OCI-LY7 (cell line): ENCODE measurements at regions not wholly inside any gene's neighbourhood (a gene's known extent, or its start where the extent isn't known, plus 50 kb on each side); places are given as distances from the start of the nearest gene placed in this dataset.

Experiments
- BruUV-seq: library from RNA; stranded (reverse); fragments of 400-500 nt; replicated peaks from 2 replicates; lab custom pipeline; 2021; lab: Mats Ljungman, UMichigan
- CTCF ChIA-PET: fragments of 300-600 bp; sonication (Branson Sonifier 250); formaldehyde crosslinking; loops from one replicate; lab custom pipeline; 2022; ENCODE audit warnings: antibody characterized with exemption; ENCODE audit not compliant: unreplicated experiment; lab: Charles Lee
- POLR2A ChIA-PET: fragments of 300-600 bp; sonication (Branson Sonifier 250); formaldehyde crosslinking; loops from one replicate; lab custom pipeline; 2022; ENCODE audit warnings: antibody characterized with exemption; lab: Charles Lee
- DNase-seq: peaks from one replicate; pipeline ENCODE4 v3.0.0-alpha.2; 2015; ENCODE audit warnings: low spot score
- H2AFZ ChIP-seq: fragments of 200-600 bp; sonication (generic), shearing (Covaris generic); 2 replicates; pipeline ENCODE4 v1.6.1; 2014; ENCODE audit warnings: mild to moderate bottlenecking, antibody characterized with exemption, low read length, moderate library complexity
- H3K27ac ChIP-seq: fragments of 200-600 bp; sonication (generic); 2 replicates; pipeline ENCODE4 v1.5.1; 2014; ENCODE audit warnings: mixed run types, low read depth, mild to moderate bottlenecking, moderate library complexity, low read length, inconsistent platforms; ENCODE audit not compliant: poor library complexity, severe bottlenecking
- H3K36me3 ChIP-seq: fragments of 200-600 bp; sonication (generic); 2 replicates; pipeline ENCODE4 v1.6.1; 2014; ENCODE audit warnings: mild to moderate bottlenecking, antibody characterized with exemption, low read length, moderate library complexity, mixed read lengths; ENCODE audit not compliant: insufficient read depth
- H3K4me1 ChIP-seq: fragments of 200-600 bp; sonication (generic); 2 replicates; pipeline ENCODE4 v1.5.1; 2014; ENCODE audit warnings: mild to moderate bottlenecking, low read length; ENCODE audit not compliant: insufficient read depth, poor library complexity, severe bottlenecking
- H3K4me2 ChIP-seq: fragments of 200-600 bp; sonication (generic); 2 replicates; pipeline ENCODE4 v1.6.1; 2014; ENCODE audit warnings: mild to moderate bottlenecking, low read length
- H3K4me3 ChIP-seq: fragments of 200-600 bp; sonication (generic); 2 replicates; pipeline ENCODE4 v1.5.1; 2014; ENCODE audit warnings: mild to moderate bottlenecking, low read depth, low read length; ENCODE audit not compliant: poor library complexity, severe bottlenecking
- H3K79me2 ChIP-seq: fragments of 200-600 bp; sonication (generic); 2 replicates; pipeline ENCODE4 v1.6.1; 2016; ENCODE audit warnings: low read depth, mild to moderate bottlenecking, low read length, moderate library complexity, mixed read lengths; ENCODE audit not compliant: insufficient read depth
- H3K9me2 ChIP-seq: fragments of 200-600 bp; sonication (generic); 2 replicates; pipeline ENCODE4 v1.6.1; 2016; ENCODE audit warnings: mild to moderate bottlenecking, low read length, mixed read lengths; ENCODE audit not compliant: insufficient read depth
- H3K9me3 ChIP-seq: fragments of 200-600 bp; sonication (generic); 2 replicates; pipeline ENCODE4 v1.6.1; 2014; ENCODE audit warnings: mild to moderate bottlenecking, mixed run types, low read length, mixed read lengths
- H4K20me1 ChIP-seq: fragments of 200-600 bp; sonication (generic); 2 replicates; pipeline ENCODE4 v1.6.1; 2014; ENCODE audit warnings: mild to moderate bottlenecking, antibody characterized with exemption, low read length, moderate library complexity, mixed read lengths; ENCODE audit not compliant: insufficient read depth
- CTCF ChIP-seq: fragments of 200-600 bp; sonication (generic); conservative IDR thresholded peaks from 2 replicates; pipeline ENCODE4 v1.5.1; 2014; ENCODE audit warnings: mild to moderate bottlenecking, antibody characterized with exemption, low read length, moderate library complexity, mixed read lengths
- EZH2phosphoT487 ChIP-seq: fragments of 200-600 bp; sonication (generic); IDR thresholded peaks from 2 replicates; pipeline ENCODE4 v1.6.1; 2018; ENCODE audit warnings: low read depth, borderline replicate concordance, mild to moderate bottlenecking, mixed run types, antibody characterized with exemption, low read length, moderate library complexity, mixed read lengths
- intact Hi-C: fragments of 100-400 bp; cut with micrococcal nuclease; formaldehyde crosslinking; loops from one replicate; pipeline ENCODE4 v1.10.0; 2022; ENCODE audit not compliant: unreplicated experiment

- Histone ChIP-seq H3K9me2 (no peaks in the 10 kb centered on the region), H3K9me3 (no peaks in the 10 kb centered on the region), H4K20me1 (no peaks in the 10 kb centered on the region), H3K27ac (no peak overlapping the region), H3K36me3 (no peaks in the 10 kb centered on the region), H3K4me2 (no peak overlapping the region), H2AFZ (no peak overlapping the region), H3K4me3 (no peak overlapping the region), H3K79me2 (no peaks in the 10 kb centered on the region), H3K4me1 (no peaks in the 10 kb centered on the region)
- no peak for DNase-seq
- no TSS peak for BruUV-seq
- CTCF ChIA-PET, result no interaction called here
- TF ChIP-seq CTCF (no peak), EZH2phosphoT487 (no peak)
- intact Hi-C loops, result no loop called here
- POLR2A ChIA-PET, result no interaction called here
Observed at GRCh38 chr2:52335727-52336126, 1303.8 kb upstream of the NRXN1 start.

DNA sequence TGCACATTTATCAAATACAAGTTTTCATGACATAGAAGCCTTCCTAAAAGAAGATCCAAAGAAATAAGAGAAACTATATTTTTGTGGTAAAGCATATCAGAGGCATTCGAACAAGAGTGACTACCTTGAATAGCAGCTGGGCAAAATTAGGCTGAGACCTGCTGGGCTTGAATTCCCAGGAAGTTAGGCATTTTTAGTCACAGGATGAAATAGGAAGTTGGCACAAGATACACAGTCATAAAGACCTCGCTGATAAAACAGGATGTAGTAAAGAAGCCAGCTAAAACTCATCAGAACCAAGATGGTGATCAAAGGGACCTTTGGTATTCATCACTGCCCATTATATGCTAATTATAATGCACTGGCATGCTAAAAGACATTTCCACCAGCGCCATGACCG is 1302.3 kb upstream of the NRXN1 start:
- no peak for DNase-seq
- no peak overlapping the region for H3K4me3 ChIP-seq
- no peaks in the 10 kb centered on the region for H3K9me2 ChIP-seq
- H3K4me1 ChIP-seq, result no peaks in the 10 kb centered on the region
- TF ChIP-seq EZH2phosphoT487 (no peak), CTCF (no peak)
- no peaks in the 10 kb centered on the region for H4K20me1 ChIP-seq
- no peaks in the 10 kb centered on the region for H3K9me3 ChIP-seq
- ChIA-PET POLR2A (interaction anchor here (0.6 kb wide), 1 partner anchor 35 kb away, joined by 4 read pairs; no protein-coding TSS in a partner anchor), CTCF (no interaction called here)
- no peak overlapping the region for H2AFZ ChIP-seq
- no peak overlapping the region for H3K4me2 ChIP-seq
- no peaks in the 10 kb centered on the region for H3K36me3 ChIP-seq
- intact Hi-C loops, result no loop called here
- no peak overlapping the region for H3K27ac ChIP-seq
- no peaks in the 10 kb centered on the region for H3K79me2 ChIP-seq
- no TSS peak for BruUV-seq

- H3K79me2 ChIP-seq, result no peaks in the 10 kb centered on the region
- no peak overlapping the region for H3K4me2 ChIP-seq
- no peaks in the 10 kb centered on the region for H3K4me1 ChIP-seq
- no peaks in the 10 kb centered on the region for H4K20me1 ChIP-seq
- no peak overlapping the region for H3K4me3 ChIP-seq
- no peaks in the 10 kb centered on the region for H3K36me3 ChIP-seq
- H3K9me3 ChIP-seq, result 0 out of 2 replicates have a peak, but pooled peaks cover 6% of the 10 kb centered on the region
- H2AFZ ChIP-seq, result no peak overlapping the region
- ChIA-PET CTCF (no interaction called here), POLR2A (interaction anchor here (0.7 kb wide), 1 partner anchor 14 kb away, joined by 3 read pairs; no protein-coding TSS in a partner anchor)
- H3K9me2 ChIP-seq, result no peaks in the 10 kb centered on the region
- no TSS peak for BruUV-seq
- H3K27ac ChIP-seq, result no peak overlapping the region
- intact Hi-C loops, result no loop called here
- peak; percentile 5 for DNase-seq
- no peak for TF ChIP-seq EZH2phosphoT487
- no peak for TF ChIP-seq CTCF
Observed at GRCh38 chr2:52327641-52328040, 1295.7 kb upstream of the NRXN1 start.
